PC-3 (cell line): ENCODE measurements at regions not wholly inside any gene's neighbourhood (a gene's known extent, or its start where the extent isn't known, plus 50 kb on each side); places are given as distances from the start of the nearest gene placed in this dataset.

ENCODE experiments used
- CTCF ChIP-seq: fragments of 300-600 bp; sonication (generic); conservative IDR thresholded peaks from 2 replicates; pipeline ENCODE4 v1.5.1; 2017; ENCODE audit warnings: antibody characterized with exemption, low read depth, mild to moderate bottlenecking, low read length
- EZH2 ChIP-seq: fragments of 300-600 bp; sonication (generic); IDR thresholded peaks from one replicate; pipeline ENCODE4 v1.6.1; 2017; ENCODE audit warnings: antibody characterized with exemption, mild to moderate bottlenecking, low read length; ENCODE audit not compliant: unreplicated experiment

GRCh38 chr2:51511002-51511401, 479.1 kb upstream of the NRXN1 start:
- TF ChIP-seq CTCF (no peak), EZH2 (no peak)
